Skin of body (tissue), 1 donor: ENCODE measurements at regions not wholly inside any gene's neighbourhood (a gene's known extent, or its start where the extent isn't known, plus 50 kb on each side); places are given as distances from the start of the nearest gene placed in this dataset.

Experiments
- DNase-seq: peaks from one replicate; lab custom pipeline; 2025; lab: John Stamatoyannopoulos, UW

DNA sequence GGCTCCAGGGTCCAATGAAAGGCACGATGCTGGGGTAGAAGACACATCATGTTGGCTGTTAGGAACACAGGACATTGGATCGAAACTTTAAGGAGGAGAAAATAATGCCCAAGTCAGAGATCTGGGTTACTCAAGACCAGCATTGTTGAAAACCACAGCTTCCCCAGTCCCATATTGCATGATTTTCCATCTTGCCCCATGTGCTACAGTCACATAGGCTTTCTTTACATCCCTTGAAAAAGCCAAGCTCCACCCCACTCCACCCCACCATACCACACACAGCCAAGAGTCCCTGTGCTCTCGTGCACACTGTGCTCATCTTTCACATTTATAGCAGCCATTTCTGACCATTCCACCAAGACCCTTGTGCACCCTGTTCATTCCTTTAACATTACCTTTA, 636.2 kb downstream of the DIAPH3 start:
- no peak for DNase-seq

GRCh38 chr13:59531571-59532091, 632.1 kb downstream of the DIAPH3 start:
- DNase-seq = peak; percentile 47

DNA sequence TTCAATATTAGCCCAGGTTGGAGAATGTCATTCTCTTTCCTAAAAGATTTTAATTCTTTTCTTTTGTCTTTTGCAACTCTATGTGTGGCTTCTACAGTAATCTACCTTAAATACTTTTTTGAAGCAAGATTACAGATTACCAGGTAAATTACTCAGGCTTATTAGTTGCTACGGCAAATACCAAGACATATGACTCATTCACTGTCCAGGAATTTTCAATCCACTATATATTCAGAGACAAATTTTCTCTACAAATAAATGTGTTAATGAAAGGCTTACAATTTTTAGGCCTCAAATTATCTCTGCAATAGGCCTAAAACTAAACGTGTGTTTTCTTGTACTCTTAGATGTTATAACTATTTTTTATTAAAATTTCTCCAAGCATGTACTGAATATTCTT, 631.3 kb downstream of the DIAPH3 start:
- DNase-seq = no peak

DNA sequence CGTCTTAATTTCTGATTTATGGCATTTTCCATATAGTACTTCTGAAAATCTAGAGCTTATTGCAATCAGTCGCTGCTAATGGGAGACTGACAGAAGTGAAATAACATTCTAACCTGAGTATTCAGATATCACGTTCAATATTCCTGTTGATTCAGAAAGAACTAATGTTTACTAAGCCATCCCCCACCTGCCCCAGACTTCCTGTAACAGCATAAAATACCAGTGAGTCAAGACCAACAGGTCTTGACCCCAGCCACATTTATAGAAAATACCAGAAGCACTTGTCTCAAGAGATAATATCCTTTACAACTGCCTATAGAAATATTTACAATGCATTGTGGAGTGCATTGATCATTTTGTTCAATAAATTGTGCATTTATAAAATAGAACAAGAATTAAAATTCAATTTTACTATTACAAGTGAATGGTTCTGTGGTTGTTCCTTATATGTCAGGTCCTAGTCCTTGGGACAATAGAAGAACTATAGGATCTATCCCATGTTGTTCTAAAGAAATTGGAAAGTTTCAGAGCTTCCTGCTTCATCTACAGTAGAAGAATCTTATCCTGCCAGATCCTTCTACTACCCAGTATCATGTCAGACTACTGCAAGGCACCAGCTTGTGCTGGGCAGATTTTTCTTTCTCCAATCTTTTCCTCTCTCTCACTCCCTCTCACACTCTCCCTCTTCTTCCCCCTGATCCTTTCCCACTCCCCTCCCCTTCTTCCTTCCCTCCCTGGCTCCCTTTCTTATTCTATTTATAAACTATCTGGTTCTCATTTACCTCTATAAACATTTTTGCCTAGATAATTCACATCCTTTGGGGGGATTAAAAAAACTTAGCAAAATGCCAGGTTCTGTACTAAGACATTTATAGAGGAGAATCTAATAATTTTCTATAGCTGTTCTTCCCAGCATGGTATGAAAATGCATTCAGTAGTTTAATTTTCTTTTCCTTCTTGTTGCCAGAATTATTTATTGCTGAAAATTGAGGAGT, 629.9 kb downstream of the DIAPH3 start:
- no peak for DNase-seq

DNA sequence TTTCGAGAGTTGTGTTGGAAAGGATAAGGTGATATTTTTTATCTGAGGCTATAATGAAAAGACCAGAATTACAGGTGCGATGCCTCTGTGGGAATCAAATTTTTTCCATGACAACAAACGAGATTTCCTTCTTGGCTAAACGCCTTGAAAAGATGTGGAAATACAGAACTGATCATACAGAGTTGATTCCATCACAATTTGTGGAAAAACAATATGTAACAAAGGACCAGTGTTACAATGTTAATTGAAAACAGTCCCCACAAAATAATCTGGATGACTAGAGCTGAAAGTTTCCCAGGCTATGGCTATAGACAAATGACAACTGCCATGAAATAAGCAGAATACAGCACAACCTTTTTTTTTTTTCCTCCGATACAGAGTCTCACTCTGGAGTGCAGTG, 628.9 kb downstream of the DIAPH3 start:
- peak; percentile 67 for DNase-seq

GRCh38 chr13:59537500-59537899, 626.2 kb downstream of the DIAPH3 start:
- no peak for DNase-seq

DNA sequence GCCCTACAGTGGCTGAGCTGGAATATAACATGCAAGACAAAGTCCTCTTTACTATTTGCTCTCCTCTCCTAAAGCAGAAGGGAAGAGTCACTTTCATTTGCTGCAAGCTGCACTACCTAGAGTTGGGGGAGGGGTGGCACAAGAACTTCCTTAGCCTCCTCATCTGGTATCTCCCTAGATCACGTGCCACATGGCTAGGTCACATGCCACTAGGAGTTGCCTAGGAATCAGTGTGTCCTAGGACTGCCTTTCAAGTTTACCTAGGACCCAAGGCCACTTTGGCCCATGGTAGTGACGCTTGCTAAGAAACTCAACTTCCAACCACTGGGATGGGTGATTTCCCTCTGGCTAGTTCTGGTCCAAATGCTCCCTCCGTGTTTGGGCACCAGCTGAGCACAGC, 625.2 kb downstream of the DIAPH3 start:
- DNase-seq = no peak

GRCh38 chr13:59542303-59542702, 621.4 kb downstream of the DIAPH3 start:
- peak; percentile 28 for DNase-seq

GRCh38 chr13:59543418-59543817, 620.3 kb downstream of the DIAPH3 start:
- DNase-seq = no peak

- no peak for DNase-seq
Observed at GRCh38 chr13:59545007-59545406, 618.7 kb downstream of the DIAPH3 start.

GRCh38 chr13:59546178-59546577, 617.5 kb downstream of the DIAPH3 start:
- DNase-seq = no peak

- no peak for DNase-seq
Observed at GRCh38 chr13:59547950-59548349, 615.8 kb downstream of the DIAPH3 start.

- DNase-seq = no peak
Observed at GRCh38 chr13:59562924-59563323, 600.8 kb downstream of the DIAPH3 start.

GRCh38 chr13:59566561-59566960, 597.2 kb downstream of the DIAPH3 start:
- no peak for DNase-seq

- DNase-seq = no peak
Observed at GRCh38 chr13:59568306-59568705, 595.4 kb downstream of the DIAPH3 start.

- DNase-seq = no peak
Observed at GRCh38 chr13:59570204-59570603, 593.5 kb downstream of the DIAPH3 start.

GRCh38 chr13:59584101-59584500, 579.6 kb downstream of the DIAPH3 start:
- DNase-seq = no peak

DNA sequence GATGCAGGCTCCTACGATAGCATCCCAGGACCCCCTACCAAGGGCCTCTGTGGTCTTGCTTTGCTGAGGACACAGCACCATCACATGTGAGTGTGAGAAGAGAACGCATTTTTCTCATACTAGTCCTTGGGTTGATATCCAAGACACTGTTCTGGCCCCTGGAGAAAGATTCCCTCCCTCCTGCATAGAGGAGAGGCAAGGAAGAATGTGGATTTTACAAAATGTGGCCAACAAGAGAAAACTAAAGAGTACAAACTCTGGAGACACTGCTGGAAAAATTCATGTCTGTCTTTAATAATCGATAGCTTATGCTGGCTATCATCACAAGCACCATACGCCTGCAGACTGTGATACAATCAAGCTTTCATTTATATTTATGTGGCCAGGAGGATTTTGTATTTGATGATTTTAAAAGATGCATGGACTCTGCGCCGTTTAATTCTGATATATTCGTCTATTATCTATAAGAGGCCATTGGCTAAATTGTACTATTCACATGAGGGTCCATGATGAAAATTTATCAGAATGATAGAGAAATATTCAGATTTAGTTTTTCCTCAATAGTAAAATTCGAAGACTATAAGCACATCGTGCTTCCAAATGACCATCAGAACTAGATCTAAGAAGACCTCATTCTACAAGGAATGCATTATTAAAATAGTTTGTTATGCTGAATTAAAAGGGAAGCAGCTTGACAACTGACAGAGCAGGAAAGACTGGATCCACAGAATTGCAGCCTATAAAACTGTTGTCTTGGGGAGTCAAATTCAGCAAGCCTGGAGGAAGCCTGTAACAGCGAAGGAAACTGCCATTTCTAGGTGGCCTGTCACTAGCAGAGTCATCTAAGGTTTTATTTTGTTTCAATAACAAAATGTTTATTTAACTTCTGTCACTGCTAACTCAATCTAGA, 578.7 kb downstream of the DIAPH3 start:
- peak; percentile 37 for DNase-seq

DNA sequence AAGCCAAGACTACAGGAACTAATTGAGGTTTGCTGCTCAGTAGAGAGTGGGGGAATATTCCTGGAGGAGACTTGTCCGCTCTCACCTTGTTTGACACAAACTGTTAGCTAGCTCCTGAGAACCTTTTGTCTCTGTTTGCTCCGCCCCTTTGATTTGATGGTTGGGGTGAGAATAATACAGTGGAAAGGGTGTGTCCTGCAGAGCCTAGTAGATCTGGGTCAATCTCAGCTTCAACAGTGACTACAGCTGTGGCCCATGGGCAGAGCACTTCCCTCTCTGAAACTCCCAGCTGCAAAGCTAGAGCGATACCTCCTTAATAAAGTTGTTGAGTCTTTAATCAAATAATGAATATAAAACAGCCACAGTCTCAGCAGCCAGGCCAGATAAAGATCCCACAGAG, 576.7 kb downstream of the DIAPH3 start:
- no peak for DNase-seq

DNA sequence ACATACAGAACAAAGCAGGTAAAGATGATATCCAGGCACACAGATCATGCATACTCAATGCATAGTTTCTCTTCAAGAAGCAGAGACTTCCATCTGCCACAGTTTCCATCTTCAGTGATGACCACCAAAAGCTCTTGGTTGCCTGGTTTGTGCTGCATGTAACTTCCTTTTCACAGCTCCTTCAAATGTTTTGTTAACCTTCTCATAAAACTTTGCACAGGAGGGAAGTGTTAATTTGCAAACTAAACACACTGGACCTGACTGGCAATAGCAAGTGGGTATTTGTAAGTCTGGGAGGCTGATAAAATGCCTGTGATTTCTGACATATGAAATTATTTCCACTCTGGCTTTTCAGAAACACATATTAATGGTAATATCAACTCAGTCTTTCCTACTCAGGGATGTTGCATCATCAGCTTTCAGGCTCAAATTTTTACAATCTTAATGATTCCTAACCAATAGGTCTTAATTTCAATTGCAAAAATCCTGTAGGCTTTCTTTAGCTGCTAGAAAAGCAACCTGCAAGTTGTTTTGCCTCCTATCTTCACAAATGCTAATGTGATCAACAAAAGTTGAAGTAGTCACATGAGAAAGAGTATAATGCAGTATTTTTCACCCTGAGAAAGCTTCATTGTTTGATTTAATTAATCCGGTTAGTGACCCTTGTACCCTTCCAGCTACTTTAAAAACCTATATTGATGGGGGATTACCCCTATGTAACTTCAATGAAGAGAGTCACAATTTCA, 575.6 kb downstream of the DIAPH3 start:
- no peak for DNase-seq

- DNase-seq = no peak
Observed at GRCh38 chr13:59588717-59589067, 575.0 kb downstream of the DIAPH3 start.
